Lower lobe of right lung (tissue), 2 donors: ENCODE measurements at regions not wholly inside any gene's neighbourhood (a gene's known extent, or its start where the extent isn't known, plus 50 kb on each side); places are given as distances from the start of the nearest gene placed in this dataset.

Experiments
- ATAC-seq, 2 donors: fragments of 200-7000 bp; cut with Tn5 transposase; one replicate each; pipeline ENCODE4 v1.9.1; 2020 to 2022; ENCODE audit warnings: mild to moderate bottlenecking in 2 of 2, moderate library complexity in 2 of 2
- DNase-seq: peaks from one replicate; pipeline ENCODE4 v3.0.0-alpha.2; 2020
- H3K27ac ChIP-seq: fragments of 200-600 bp; one replicate; pipeline ENCODE4 v1.8.0; 2022
- H3K27me3 ChIP-seq: fragments of 200-600 bp; one replicate; pipeline ENCODE4 v1.8.0; 2022; ENCODE audit warnings: low read depth
- H3K36me3 ChIP-seq: fragments of 200-600 bp; one replicate; pipeline ENCODE4 v1.8.0; 2022; ENCODE audit warnings: mild to moderate bottlenecking
- H3K4me1 ChIP-seq: fragments of 200-600 bp; one replicate; pipeline ENCODE4 v1.8.0; 2022
- H3K4me3 ChIP-seq: fragments of 200-600 bp; one replicate; pipeline ENCODE4 v1.8.0; 2022; ENCODE audit warnings: mild to moderate bottlenecking
- H3K9me3 ChIP-seq: fragments of 200-600 bp; one replicate; pipeline ENCODE4 v1.8.0; 2022
- intact Hi-C: fragments of 100-400 bp; cut with DNase I; formaldehyde crosslinking; loops from one replicate; pipeline ENCODE4 v1.11.0; 2022
- TF ChIP-seq, protein P1 (sequence below): fragments of 200-600 bp; IDR thresholded peaks from one replicate; pipeline ENCODE4 v1.8.0; 2022; ENCODE audit warnings: antibody characterized with exemption, mild to moderate bottlenecking
- donor health status: DM: no; HTN: yes; CAD: no; lungs with severe emphysema.

DNA sequence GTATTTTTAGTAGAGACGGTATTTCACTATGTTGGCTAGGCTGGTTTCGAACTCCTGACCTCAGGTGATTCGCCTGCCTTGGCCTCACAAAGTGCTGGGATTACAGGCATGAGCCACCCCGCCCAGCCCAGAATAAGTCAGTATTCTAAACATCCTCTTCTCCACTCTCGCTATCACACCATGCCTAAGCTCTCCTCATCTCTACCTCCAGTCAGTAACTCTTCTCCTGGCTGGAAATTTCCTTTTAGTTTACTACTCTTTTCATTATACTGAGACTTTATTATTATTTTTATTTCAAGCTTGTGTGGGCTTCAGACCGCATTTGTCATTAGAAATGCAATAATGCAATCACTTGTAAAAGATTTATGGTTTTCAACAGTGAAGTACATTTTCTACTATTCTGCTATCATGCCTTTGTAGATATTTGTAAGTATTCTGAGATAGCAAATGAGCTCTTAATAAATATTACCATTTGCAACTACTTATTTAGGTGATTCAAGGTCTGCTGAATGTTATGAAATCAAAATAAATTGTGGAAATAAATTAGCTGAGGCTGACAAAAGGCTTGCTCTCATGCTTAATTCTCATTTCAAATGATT is 617.3 kb upstream of the GOT2 start:
- H3K27ac ChIP-seq = no peak overlapping the region
- no peaks in the 10 kb centered on the region for H3K4me1 ChIP-seq
- no peaks in the 10 kb centered on the region for H3K27me3 ChIP-seq
- TF ChIP-seq, protein P1, sequence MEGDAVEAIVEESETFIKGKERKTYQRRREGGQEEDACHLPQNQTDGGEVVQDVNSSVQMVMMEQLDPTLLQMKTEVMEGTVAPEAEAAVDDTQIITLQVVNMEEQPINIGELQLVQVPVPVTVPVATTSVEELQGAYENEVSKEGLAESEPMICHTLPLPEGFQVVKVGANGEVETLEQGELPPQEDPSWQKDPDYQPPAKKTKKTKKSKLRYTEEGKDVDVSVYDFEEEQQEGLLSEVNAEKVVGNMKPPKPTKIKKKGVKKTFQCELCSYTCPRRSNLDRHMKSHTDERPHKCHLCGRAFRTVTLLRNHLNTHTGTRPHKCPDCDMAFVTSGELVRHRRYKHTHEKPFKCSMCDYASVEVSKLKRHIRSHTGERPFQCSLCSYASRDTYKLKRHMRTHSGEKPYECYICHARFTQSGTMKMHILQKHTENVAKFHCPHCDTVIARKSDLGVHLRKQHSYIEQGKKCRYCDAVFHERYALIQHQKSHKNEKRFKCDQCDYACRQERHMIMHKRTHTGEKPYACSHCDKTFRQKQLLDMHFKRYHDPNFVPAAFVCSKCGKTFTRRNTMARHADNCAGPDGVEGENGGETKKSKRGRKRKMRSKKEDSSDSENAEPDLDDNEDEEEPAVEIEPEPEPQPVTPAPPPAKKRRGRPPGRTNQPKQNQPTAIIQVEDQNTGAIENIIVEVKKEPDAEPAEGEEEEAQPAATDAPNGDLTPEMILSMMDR = no peak
- H3K4me3 ChIP-seq = no peak overlapping the region
- no peaks in the 10 kb centered on the region for H3K9me3 ChIP-seq
- ATAC-seq = no peak
- intact Hi-C loops = no loop called here
- H3K36me3 ChIP-seq = no peaks in the 10 kb centered on the region
- no peak for DNase-seq

DNA sequence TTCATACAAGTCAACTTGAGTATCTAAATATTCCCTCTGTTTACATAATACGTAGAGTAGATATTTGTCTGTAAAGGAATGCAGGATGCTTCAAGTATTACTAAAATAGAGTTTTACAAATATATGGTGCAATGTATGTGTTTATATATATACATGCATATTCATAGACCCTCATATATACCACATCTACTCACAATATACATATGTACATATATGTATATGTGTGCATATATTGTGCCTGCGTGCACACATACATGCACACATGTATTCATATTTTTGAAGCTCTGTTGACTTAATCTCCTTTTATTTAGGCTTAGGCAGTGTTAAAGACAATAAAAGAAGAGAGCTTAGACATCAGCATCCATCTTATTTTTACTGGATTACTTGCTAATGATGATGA is 616.6 kb upstream of the GOT2 start:
- ATAC-seq = no peak

DNA sequence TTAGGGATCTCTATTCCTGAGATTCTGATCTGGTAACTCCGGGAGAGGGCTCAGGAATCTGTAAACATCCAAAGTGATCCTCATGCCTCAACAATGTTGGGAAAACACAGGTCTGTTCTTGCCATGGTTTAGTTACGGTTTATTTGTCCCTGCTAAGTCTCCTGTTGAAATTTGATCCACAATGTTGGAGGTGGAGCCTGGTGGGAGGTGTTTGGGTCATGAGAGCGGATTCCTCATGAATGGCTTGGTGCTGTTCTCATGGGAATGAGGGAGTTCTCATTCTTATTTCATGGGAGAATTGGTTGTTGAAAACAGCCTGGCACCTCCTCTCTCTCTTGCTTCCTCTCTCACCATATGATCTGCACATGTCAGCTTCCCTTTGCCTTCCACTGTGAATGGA is 608.6 kb upstream of the GOT2 start:
- no peak overlapping the region for H3K4me3 ChIP-seq
- H3K27me3 ChIP-seq = no peaks in the 10 kb centered on the region
- intact Hi-C loops = no loop called here
- H3K27ac ChIP-seq = no peak overlapping the region
- H3K36me3 ChIP-seq = no peaks in the 10 kb centered on the region
- TF ChIP-seq, protein P1 = no peak
- H3K9me3 ChIP-seq = no peaks in the 10 kb centered on the region
- ATAC-seq = no peak
- DNase-seq = no peak
- no peaks in the 10 kb centered on the region for H3K4me1 ChIP-seq

More for the DNA sequence above, 616.6 kb upstream of the GOT2 start:
- no peak overlapping the region for H3K27ac ChIP-seq
- no peak overlapping the region for H3K4me3 ChIP-seq
- intact Hi-C loops = no loop called here
- TF ChIP-seq, protein P1 = no peak
- H3K9me3 ChIP-seq = no peaks in the 10 kb centered on the region
- no peaks in the 10 kb centered on the region for H3K36me3 ChIP-seq
- no peaks in the 10 kb centered on the region for H3K4me1 ChIP-seq
- DNase-seq = no peak
- H3K27me3 ChIP-seq = no peaks in the 10 kb centered on the region

DNA sequence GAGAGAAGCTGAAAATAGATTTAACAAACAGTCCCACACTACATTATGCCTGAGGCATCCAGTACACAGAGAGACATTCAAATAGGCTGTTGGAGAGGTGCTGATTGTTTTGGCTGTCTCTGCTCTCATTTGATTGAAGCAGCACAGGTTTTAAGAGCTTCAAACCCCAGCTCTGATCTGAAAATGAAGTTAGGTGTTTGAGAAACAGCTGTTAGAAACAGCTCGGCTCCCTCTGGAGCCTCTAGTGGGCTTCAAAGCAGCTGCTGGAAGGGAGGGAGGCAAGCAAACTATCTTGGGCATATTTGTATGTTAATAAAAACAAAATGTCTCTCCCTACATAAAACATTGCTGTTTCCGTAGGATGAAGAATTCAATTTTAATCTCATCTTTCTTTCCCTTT is 607.3 kb upstream of the GOT2 start:
- intact Hi-C loops = no loop called here
- Histone ChIP-seq H3K36me3 (no peaks in the 10 kb centered on the region), H3K27me3 (no peaks in the 10 kb centered on the region), H3K4me3 (no peak overlapping the region), H3K9me3 (no peaks in the 10 kb centered on the region), H3K4me1 (no peaks in the 10 kb centered on the region), H3K27ac (no peak overlapping the region)
- ATAC-seq = no peak
- TF ChIP-seq, protein P1 = no peak
- no peak for DNase-seq

DNA sequence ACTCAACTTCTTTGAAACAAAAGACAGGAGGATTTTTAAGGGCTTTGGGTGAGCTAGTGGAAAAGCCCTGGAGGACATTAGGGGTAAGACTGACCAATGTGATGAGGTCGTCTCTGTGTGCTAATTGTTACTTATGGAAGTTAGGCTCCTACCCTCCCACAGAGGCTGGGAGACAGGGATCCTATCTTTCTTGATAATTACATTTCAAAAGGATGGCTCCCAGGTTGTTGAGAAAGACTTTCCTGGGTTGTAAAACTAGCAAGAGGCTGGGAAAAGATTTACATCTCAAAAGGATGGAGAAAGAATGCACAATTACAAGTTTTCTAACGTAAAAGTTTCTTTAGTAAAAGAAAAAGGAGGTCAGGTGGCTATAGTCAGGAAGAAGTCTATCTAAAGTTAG is 605.8 kb upstream of the GOT2 start:
- no peak overlapping the region for H3K4me3 ChIP-seq
- H3K9me3 ChIP-seq = no peaks in the 10 kb centered on the region
- no peaks in the 10 kb centered on the region for H3K36me3 ChIP-seq
- H3K27me3 ChIP-seq = no peaks in the 10 kb centered on the region
- no peak overlapping the region for H3K27ac ChIP-seq
- DNase-seq (no peak), ATAC-seq (no peak)
- TF ChIP-seq, protein P1 = no peak
- no peaks in the 10 kb centered on the region for H3K4me1 ChIP-seq
- intact Hi-C loops = no loop called here
